ENCODE measurements at regions not wholly inside any gene's neighbourhood (a gene's known extent, or its start where the extent isn't known, plus 50 kb on each side); places are given as distances from the start of the nearest gene placed in this dataset.
"Not testable (repeated sequence)": the region's sequence is repeated elsewhere in the genome, so short reads cannot be mapped to it uniquely, and the experiment has no call there.

DNA sequence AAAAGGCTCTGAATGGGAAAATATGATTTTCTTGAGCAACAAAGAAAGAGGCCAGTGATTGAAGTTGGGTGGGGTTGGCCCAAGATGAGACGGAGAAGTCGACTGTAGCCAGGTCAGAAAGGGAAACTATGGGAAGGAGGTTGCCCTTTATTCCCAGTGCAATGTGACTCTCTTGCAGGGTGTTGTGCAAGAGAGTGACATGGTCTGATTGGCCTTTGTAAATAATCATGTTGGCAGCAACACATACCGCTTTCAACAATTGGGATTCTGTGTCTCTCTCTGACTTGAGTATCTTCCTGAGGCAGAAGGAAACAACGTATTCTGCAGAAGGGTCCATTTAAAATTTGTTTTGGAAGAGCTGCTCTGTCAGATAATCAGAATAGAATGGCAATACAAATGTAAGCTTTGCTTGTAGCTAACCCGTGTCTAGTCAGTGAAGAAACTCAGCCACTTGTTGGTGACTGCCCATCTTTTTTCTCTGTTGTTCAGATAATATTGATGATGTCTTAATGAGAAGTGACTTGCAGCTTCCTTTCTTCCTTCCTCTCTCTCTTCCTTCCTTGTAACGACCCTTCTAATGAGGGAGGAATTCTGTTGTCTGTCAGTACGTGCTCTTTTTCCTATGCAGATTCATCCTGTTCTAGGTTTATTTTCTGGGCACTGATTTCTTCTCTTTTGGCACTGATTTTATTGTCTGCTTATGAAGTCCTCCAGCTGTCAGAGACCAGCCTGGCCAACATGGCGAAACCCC, 311.0 kb upstream of the FAM98A start:
- H3K4me3 ChIP-seq (ENCODE audit: low read depth, low read length) = no peak overlapping the region
- DNase-seq (ENCODE audit: low read depth) = no peak
- TF ChIP-seq, protein P1, sequence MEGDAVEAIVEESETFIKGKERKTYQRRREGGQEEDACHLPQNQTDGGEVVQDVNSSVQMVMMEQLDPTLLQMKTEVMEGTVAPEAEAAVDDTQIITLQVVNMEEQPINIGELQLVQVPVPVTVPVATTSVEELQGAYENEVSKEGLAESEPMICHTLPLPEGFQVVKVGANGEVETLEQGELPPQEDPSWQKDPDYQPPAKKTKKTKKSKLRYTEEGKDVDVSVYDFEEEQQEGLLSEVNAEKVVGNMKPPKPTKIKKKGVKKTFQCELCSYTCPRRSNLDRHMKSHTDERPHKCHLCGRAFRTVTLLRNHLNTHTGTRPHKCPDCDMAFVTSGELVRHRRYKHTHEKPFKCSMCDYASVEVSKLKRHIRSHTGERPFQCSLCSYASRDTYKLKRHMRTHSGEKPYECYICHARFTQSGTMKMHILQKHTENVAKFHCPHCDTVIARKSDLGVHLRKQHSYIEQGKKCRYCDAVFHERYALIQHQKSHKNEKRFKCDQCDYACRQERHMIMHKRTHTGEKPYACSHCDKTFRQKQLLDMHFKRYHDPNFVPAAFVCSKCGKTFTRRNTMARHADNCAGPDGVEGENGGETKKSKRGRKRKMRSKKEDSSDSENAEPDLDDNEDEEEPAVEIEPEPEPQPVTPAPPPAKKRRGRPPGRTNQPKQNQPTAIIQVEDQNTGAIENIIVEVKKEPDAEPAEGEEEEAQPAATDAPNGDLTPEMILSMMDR (conservative IDR thresholded peaks at IDR 0.05; ENCODE audit: low read depth, low read length) = no peak

DNA sequence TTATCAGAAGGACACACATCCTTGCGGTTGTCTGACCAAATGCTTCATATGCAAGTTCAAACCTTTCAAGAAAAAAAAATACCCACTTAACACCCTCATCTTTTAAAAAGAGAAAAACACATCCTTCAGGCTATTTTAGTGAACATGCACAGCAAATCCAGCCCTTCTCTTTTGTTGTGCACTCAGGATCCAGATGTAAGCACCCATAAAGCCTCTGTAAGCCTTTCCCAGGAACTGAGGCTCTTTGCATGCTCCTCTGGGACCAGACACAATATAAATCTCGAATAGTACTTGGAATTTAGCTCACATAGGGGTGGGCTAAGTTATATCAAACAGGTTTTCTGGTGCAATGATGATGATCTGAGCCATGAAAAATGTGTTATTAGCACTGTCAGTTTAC, 308.8 kb upstream of the FAM98A start:
- DNase-seq (ENCODE audit: low read depth) = no peak
- H3K4me3 ChIP-seq (ENCODE audit: low read depth, low read length) = no peak overlapping the region
- TF ChIP-seq, protein P1 (conservative IDR thresholded peaks at IDR 0.05; ENCODE audit: low read depth, low read length) = no peak

DNA sequence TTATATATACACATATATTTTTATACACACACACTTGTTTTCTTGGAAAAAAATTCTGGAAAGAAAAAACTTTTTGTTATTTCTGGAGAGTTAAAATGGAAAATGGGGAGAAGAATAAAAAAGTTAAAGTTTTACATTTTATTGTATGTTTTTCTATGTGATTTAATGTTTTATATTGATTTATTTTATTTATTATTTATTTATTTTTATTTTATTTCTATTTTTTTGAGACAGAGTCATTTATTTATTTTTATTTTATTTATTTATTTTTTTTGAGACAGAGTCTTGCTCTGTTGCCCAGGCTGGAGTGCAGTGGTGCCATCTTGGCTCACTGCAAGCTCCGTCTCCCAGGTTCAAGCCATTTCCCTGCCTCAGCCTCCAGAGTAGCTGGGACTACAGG, 307.0 kb upstream of the FAM98A start:
- not testable (repeated sequence) for H3K4me3 ChIP-seq (ENCODE audit: low read depth, low read length); DNase-seq (ENCODE audit: low read depth)

DNA sequence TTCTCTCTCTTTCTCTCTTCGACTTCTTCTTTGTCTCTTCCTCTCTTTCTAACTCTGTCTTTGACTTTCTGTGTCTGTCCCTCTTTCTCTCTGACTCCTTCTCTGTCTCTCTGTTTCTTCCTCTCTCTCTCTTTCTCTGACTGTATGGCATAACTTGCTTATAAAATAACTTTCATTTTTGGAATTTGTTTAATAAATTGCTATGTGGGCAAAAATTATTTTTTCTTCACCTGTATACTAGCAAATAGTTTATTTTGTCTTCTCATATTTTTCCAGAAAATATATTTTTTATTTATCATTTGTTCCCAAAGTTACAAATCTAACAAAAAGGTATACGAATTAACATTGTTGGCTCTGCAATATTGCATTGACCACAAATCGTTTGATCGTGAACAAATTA, 305.7 kb upstream of the FAM98A start:
- no peak for DNase-seq (ENCODE audit: low read depth)
- no peak overlapping the region for H3K4me3 ChIP-seq (ENCODE audit: low read depth, low read length)
- TF ChIP-seq, protein P1 (conservative IDR thresholded peaks at IDR 0.05; ENCODE audit: low read depth, low read length) = no peak

DNA sequence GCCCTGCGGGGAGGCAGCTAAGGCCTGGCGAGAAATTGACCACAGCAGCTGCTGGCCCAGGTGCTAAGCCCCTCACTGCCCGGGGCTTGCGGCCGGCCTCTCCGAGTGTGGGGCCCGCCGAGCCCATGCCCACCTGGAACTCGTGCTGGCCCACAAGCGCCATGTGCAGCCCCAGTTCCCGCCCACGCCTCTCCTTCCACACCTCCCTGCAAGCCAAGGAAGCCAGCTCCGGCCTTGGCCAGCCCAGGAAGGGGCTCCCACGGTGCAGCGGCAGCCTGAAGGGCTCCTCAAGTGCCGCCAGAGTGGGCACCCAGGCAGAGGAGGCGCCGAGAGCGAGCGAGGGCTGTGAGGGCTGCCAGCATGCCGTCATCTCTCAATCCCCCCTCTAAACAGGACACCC, 304.6 kb upstream of the FAM98A start:
- TF ChIP-seq, protein P1 (conservative IDR thresholded peaks at IDR 0.05; ENCODE audit: low read depth, low read length) = no peak

DNA sequence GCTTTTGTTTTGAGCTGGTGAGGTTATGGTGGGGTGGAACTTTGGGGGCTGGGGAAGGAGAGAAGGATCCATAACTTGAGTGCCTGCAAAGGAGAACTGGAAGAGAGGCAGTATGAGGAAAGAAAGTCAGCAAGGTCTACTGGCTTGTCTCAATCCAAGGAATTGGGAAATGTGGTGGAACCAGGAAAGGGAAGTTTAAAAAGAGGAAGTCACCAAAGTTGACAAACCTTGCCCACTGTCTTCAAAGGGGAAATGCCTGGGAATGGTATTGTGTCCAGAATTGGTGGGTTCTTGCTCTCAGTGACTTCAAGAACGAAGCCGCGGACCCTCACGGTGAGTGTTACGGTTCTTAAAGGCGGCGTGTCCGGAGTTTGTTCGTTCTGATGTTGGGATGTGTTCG, 304.1 kb upstream of the FAM98A start:
- H3K4me3 ChIP-seq (ENCODE audit: low read depth, low read length) = no peak overlapping the region
- no peak for DNase-seq (ENCODE audit: low read depth)
- TF ChIP-seq, protein P1 (conservative IDR thresholded peaks at IDR 0.05; ENCODE audit: low read depth, low read length) = no peak

More for the DNA sequence above, 304.6 kb upstream of the FAM98A start:
- no peak overlapping the region for H3K4me3 ChIP-seq (ENCODE audit: low read depth, low read length)
- no peak for DNase-seq (ENCODE audit: low read depth)

DNA sequence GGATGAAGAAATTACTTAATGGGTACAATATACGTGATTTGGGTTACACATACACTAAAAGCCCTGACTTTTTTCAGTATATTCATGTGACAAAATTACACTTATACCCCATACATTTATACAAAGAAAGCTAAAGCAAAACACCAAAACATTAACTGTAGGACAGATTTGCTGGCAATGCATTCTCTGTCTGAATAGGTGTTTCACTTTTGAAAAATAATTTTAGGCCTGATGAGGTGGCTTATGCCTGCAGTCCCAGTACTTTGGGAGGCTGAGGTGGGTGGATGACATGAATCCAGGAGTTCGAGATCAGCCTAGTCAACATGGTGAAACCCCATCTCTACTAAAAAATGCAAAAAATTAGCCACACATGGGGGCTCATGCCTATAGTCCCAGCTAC, 301.5 kb upstream of the FAM98A start:
- H3K4me3 ChIP-seq (ENCODE audit: low read depth, low read length) = no peak overlapping the region
- TF ChIP-seq, protein P1 (conservative IDR thresholded peaks at IDR 0.05; ENCODE audit: low read depth, low read length) = no peak
- no peak for DNase-seq (ENCODE audit: low read depth)
